Right renal pelvis (tissue), 4 donors: ENCODE measurements at regions not wholly inside any gene's neighbourhood (a gene's known extent, or its start where the extent isn't known, plus 50 kb on each side); places are given as distances from the start of the nearest gene placed in this dataset.

ENCODE experiments used
- DNase-seq, 4 donors: peaks; one replicate each; pipeline ENCODE4 v3.0.0-alpha.2; 2013; ENCODE audit warnings: low read depth in 4 of 4, low spot score in 3 of 4, missing footprints in 1 of 4

DNA sequence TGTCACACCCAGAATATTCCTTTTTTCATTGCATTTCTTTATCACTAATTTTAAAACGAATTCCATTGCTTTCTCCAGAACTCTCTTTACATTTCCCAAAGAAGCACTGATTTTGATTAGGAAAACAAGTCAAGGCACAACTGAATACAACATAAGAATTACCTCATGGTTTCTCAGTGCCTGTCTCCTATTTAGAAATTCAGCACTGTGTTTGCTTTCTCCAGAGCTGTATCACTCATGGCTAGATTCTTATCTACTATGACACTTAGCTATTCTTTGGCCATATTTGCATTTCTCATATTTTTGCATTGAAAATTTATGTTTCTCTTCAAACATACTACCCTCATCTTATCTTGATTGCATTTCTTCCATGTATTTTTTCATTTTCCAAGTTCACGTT lies 1402.0 kb downstream of the MRPL39 start:
- no peak for DNase-seq

DNA sequence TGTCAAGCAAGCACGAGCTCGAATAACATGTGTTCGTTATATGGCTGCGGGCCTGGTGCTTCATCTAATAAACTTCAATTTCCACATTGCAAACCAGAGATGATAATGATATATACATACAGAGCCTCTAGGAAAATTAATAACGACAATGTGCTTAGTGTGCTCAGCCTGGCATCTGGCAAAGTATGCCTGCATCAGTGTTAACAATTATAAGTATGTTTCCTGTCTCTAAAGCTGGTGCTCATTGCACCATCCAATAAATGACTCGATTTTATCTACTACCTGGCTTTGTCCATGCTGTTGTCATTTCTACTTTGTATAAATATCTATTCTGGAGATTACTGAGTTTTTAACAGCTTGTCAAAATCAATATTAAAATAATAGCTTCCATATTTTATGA lies 1402.6 kb downstream of the MRPL39 start:
- DNase-seq: no peak

- no peak for DNase-seq
Measured at GRCh38 chr21:24200052-24200451, 1407.2 kb downstream of the MRPL39 start.

- no peak for DNase-seq
Measured at GRCh38 chr21:24197923-24198322, 1409.4 kb downstream of the MRPL39 start.

- no peak for DNase-seq
Measured at GRCh38 chr21:24197132-24197643, 1410.1 kb downstream of the MRPL39 start.

- DNase-seq: no peak
Measured at GRCh38 chr21:24188506-24188905, 1418.8 kb downstream of the MRPL39 start.

DNA sequence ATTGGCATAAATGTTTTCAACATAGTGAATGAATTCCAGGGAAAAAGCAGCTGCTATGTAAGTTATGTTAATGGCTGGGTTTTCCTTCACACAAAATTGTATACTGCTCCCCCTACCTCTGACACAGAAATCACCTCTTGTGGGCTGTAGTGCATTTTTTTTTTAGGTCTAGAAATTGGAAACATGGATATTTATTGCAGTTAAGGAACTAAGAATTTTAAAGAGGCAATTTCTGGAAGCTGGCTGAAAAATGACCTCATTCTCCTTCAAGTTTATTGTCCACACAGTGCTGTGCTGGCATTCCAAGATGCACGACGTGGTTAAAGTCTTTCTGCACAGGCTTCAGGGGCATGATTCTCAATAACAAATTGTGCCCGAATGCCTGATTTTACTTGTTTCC lies 1424.2 kb downstream of the MRPL39 start:
- no peak for DNase-seq

DNA sequence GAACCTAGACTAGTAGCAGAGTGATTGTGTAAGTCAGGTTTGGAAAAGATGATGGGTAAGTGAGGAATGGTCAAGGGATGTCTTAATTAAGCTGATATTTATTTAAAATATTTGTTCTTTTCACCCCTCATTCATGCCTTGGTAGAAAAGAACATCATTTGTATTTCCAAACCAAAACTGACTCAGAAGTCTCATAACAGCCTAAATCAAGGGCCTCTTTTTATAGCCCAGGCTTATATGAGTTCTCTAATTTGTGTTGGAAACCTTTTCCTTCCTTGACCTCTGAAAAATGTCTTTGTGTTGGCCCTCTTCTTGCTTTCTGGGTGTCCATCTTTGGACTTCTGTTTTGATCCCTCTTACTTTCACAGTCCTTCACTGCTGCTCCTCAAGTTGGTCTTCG lies 1428.2 kb downstream of the MRPL39 start:
- DNase-seq: no peak

DNA sequence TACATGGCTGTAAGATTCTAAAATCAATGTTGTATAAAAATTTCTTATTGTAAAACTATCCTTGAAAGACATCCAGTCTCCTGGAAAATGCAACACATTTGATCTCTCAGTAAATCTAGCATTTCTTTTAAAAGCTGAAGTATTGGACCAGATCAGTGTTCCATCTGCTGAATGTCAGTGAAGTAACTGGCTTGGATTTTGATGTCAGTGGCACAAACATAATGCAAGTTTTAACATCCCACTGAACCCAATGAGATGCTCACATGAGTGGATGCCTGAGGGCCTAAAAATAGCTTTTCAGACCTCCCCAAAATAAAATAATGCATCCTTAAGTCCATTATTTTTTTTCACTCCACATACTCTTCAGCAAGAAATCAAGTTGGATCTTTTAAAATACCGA lies 1432.2 kb downstream of the MRPL39 start:
- DNase-seq: no peak

GRCh38 chr21:24171736-24172135 lies 1435.5 kb downstream of the MRPL39 start:
- no peak for DNase-seq

- no peak for DNase-seq
Measured at GRCh38 chr21:24163539-24163938, 1443.7 kb downstream of the MRPL39 start.

DNA sequence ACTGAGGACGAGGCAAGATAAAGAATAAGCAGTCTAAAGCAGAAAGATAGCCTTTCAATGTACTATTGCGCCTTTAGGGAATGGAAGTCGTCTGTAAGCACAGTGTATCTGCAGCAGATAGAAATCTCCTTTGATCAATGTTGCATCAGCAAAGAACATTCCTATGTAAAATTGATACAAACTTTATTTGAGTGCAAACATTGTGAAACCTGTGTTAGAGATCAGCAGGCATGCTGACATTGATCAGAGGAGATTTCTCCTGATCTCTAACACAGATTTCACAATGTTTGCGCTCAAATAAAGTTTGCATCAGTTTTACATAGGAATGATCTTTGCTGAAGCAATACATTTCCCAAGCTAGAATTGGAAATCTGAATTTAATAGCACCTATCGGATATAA lies 1446.8 kb downstream of the MRPL39 start:
- no peak for DNase-seq

- no peak for DNase-seq
Measured at GRCh38 chr21:24153137-24153536, 1454.1 kb downstream of the MRPL39 start.

GRCh38 chr21:24150753-24151152 lies 1456.5 kb downstream of the MRPL39 start:
- DNase-seq: no peak

DNA sequence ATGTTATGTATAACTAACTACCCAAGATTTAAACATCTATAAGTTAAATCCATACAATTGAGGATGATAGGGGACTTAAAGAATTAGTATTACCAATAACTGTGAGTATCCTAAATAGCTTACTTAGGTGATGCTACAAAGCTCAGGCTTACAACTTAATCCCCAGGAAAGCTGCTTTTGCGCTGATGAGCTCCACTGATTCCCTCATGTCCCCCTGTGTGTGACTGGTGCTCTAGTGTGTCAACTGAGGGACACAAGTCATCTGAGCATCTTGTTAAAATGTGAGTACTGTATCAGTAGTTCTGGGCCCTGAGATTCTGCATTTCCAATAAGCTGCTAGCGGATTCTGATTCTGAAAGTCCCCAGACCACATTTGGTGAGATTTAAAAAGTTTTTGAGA lies 1458.8 kb downstream of the MRPL39 start:
- no peak for DNase-seq

DNA sequence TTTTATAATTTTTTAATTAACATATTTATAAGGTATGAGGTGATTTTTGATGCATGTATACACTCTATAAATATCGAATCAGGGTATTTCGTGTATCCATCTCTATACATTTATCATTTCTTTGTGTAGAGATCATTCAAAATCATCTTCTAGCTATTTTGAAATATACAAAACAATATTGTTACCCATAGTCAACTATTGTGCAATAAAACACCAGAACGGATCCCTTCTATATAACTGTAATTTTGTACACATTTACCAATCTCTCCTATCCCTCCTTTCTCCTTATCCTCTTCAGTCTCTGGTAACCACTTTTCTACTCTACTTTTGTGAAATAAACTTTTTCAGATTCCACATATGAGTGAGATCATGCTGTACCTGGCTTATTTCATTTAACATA lies 1459.6 kb downstream of the MRPL39 start:
- DNase-seq: no peak

- no peak for DNase-seq
Measured at GRCh38 chr21:24131056-24131455, 1476.2 kb downstream of the MRPL39 start.

GRCh38 chr21:24127651-24128050 lies 1479.6 kb downstream of the MRPL39 start:
- DNase-seq: no peak

DNA sequence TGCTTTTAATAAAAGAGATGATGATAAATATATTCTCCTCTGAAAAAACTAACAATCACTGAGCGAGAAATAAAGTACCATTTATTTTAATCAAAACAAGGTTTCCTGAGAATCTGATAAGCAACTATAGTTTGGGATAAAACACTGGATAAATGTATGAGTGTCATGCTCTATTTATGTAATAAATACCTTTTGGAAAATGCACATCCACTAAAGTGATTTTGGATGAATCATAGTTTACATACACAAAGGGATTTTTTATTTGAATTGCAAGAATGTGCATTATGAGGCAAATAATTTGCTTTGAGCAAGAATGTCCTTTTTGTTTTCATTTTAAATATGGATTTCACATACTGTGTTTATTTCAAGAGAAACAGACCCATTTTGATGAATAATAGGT lies 1483.5 kb downstream of the MRPL39 start:
- no peak for DNase-seq

DNA sequence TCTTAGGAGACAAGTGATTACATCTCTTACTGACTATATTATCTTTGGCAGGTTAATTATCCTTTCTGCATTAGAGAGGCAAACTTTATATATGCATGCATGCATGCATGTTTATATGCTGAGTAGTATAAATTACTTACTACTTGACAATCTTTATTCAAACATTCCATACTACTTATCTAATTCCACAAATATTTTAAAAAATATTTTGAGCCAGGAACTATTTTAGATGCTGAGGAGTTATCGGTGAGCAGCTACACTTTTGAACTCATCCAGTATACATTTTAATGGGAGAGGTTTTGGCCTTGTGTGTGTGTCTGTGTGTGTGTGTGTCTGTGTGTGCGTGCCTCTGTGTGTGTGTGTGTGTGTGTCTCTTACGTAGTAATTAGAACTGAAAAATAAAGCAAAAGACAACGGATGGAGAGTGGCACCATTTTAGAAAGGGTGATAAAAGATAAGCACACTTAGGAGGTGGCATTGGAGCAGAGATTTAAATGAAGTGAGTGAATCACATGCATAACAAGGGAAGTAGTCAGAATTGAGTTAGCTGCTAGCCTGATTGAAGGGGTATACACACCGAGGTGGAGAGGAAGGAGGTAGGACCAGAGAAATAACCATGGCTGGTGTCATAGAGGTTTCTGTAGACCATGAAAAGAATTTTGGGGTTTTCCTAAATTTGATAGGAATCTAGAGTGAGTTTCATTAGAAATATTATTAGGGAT lies 1488.4 kb downstream of the MRPL39 start:
- DNase-seq: no peak

- DNase-seq: no peak
Measured at GRCh38 chr21:24115141-24115540, 1492.1 kb downstream of the MRPL39 start.

DNA sequence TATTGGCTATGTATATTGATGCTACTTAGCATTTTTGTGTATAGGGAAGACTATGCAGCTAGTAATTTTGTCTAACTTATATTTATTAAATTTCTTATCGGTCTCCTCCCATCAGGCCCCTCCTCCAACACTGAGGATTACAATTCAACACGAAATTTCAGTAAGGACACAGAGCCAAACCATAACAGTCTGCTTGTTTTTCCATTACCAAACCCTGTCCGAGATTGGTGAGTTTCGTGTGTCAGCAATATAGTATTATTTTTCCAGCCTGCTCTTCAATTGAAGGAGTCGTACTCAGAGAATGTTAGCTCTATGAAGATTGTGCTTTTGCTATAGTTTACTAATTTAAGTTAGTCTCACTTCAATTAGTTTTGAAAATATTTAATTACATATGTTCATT lies 1495.3 kb downstream of the MRPL39 start:
- DNase-seq: no peak

DNA sequence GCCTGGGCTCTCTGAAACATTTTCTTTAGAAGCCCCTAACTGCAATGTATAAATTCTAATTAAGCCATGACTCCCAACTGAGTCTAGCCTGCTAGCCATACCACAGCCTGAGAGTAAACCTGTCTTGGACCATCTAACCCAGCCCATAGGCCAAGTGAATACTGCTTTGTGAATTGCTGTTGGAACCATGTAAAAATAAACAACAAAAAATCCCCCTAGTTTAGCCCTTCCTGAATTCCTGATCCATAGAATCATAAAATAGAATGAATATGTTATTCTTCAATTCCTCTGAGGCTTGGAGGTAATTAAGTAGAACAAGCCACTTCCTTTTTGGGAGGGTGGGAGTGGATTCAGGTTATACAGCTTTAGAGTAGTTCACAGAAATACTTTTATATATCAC lies 1496.4 kb downstream of the MRPL39 start:
- DNase-seq: no peak
